ENCODE measurements at regions not wholly inside any gene's neighbourhood (a gene's known extent, or its start where the extent isn't known, plus 50 kb on each side); places are given as distances from the start of the nearest gene placed in this dataset.

DNA sequence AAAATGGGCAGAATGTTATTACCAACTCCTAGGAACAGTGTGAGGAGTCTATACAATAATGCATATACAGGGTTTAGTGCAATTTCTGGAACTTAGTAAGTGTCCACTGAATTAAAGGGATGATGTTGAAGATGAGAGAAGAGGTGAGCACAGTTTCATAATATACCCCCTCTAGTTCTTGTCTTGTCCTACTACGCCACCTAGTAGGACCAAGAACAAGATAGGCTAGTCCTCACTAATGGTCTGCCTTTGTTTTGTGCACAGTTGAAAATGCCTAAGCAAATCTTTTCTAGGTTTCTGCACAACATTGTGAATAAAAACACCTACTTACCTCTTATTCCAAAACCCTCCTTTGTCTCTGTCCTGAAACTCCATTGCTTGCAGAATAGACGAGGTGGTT is 670.2 kb downstream of the CDH8 start (continued):
- no peak for TF ChIP-seq POLR2AphosphoS5 (IDR thresholded peaks at IDR 0.05; ENCODE audit: low read depth, low read length)
- no peak for TF ChIP-seq RFX1 (IDR thresholded peaks at IDR 0.05)
- TF ChIP-seq ZNF232 (CRISPR knock-in tag; IDR thresholded peaks at IDR 0.05; ENCODE audit: borderline replicate concordance): no peak
- TF ChIP-seq ZFY (CRISPR knock-in tag; IDR thresholded peaks at IDR 0.05): no peak
- TF ChIP-seq, protein P1, sequence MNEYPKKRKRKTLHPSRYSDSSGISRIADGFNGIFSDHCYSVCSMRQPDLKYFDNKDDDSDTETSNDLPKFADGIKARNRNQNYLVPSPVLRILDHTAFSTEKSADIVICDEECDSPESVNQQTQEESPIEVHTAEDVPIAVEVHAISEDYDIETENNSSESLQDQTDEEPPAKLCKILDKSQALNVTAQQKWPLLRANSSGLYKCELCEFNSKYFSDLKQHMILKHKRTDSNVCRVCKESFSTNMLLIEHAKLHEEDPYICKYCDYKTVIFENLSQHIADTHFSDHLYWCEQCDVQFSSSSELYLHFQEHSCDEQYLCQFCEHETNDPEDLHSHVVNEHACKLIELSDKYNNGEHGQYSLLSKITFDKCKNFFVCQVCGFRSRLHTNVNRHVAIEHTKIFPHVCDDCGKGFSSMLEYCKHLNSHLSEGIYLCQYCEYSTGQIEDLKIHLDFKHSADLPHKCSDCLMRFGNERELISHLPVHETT (CRISPR knock-in tag; conservative IDR thresholded peaks at IDR 0.05): no peak
- no peak for TF ChIP-seq ZNF788 (CRISPR knock-in tag; IDR thresholded peaks at IDR 0.05; ENCODE audit: borderline replicate concordance)

DNA sequence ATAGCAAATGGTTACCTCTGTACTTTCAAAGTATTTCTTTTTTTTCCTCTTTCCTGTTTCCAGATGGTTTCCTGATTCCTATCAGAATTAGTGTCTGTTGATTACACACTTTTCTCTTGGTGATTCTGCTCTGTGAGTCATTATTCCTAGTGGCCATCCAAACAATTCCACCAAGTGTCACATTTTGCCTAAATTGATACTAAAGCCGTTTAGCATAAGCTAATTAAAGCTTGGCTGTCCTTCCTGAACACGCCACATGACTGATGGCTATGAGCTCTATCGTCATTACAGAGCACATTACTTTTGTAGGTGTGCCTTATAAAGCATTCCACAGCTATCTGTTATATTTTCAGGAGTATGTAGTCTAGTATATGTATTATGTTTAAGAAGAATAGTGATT is 671.2 kb downstream of the CDH8 start:
- Histone ChIP-seq H3K4me2 (ENCODE audit: low read depth, low read length) (no peak overlapping the region), H3K36me3 (replicated peaks in 1 of 2; ENCODE audit: control insufficient read depth in 1 of 2, insufficient read depth in 2 of 2, low read length in 2 of 2) (no peaks in the 10 kb centered on the region), H3K27ac (ENCODE audit: extremely low read length, insufficient read depth, low read length) (no peak overlapping the region), H3K79me2 (ENCODE audit: insufficient read depth, low read length) (no peaks in the 10 kb centered on the region), H2AFZ (ENCODE audit: low read length) (no peak overlapping the region), H3K9me3 (ENCODE audit: low read length) (peaks cover 10% of the 10 kb centered on the region; the same call in 1 of the 2 replicates), H3K27me3 (ENCODE audit: control insufficient read depth in 1 of 2, insufficient read depth in 2 of 2, low read length in 2 of 2) (no peaks in the 10 kb centered on the region), H3K4me3 (replicated peaks in 1 of 3; ENCODE audit: insufficient read depth in 1 of 3, low read depth in 2 of 3, low read length in 3 of 3) (no peak overlapping the region), H3K9ac (ENCODE audit: insufficient read depth, low read depth, low read length) (no peak overlapping the region), H3K4me1 (ENCODE audit: insufficient read depth, low read length) (no peaks in the 10 kb centered on the region), H4K20me1 (ENCODE audit: insufficient read depth, low read length) (no peaks in the 10 kb centered on the region)
- DNase-seq (ENCODE audit: low spot score): no peak
- ChIA-PET POLR2A (no interaction called here), CTCF (ENCODE audit: low intra/inter-chr PET ratio, low total read pairs) (no interaction called here)
- in situ Hi-C loops (cut with HindIII; ENCODE audit: extremely low pct_ligation_motif_present, low pct_unique_long_range_greater_than_20kb) (no loop called here), intact Hi-C loops (cut with micrococcal nuclease; ENCODE audit: unreplicated experiment) (no loop called here)
- BruUV-seq (replicated peaks): no TSS peak
- 2% methylated on average over 3 of the region's 3 CpGs for WGBS (ENCODE audit: low lambda C conversion rate)
- no peak for ATAC-seq
- FAIRE-seq: no peak
- TF ChIP-seq RBAK (CRISPR knock-in tag; IDR thresholded peaks at IDR 0.05): no peak
- TF ChIP-seq, protein P2, sequence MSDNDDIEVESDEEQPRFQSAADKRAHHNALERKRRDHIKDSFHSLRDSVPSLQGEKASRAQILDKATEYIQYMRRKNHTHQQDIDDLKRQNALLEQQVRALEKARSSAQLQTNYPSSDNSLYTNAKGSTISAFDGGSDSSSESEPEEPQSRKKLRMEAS (IDR thresholded peaks at IDR 0.05): no peak
- TF ChIP-seq SMAD1 (CRISPR knock-in tag; IDR thresholded peaks at IDR 0.05; ENCODE audit: borderline replicate concordance, low read depth): no peak
- no peak for TF ChIP-seq HDAC1 (CRISPR knock-in tag; IDR thresholded peaks at IDR 0.05)
- TF ChIP-seq, protein P3, sequence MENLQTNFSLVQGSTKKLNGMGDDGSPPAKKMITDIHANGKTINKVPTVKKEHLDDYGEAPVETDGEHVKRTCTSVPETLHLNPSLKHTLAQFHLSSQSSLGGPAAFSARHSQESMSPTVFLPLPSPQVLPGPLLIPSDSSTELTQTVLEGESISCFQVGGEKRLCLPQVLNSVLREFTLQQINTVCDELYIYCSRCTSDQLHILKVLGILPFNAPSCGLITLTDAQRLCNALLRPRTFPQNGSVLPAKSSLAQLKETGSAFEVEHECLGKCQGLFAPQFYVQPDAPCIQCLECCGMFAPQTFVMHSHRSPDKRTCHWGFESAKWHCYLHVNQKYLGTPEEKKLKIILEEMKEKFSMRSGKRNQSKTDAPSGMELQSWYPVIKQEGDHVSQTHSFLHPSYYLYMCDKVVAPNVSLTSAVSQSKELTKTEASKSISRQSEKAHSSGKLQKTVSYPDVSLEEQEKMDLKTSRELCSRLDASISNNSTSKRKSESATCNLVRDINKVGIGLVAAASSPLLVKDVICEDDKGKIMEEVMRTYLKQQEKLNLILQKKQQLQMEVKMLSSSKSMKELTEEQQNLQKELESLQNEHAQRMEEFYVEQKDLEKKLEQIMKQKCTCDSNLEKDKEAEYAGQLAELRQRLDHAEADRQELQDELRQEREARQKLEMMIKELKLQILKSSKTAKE (CRISPR knock-in tag; IDR thresholded peaks at IDR 0.05; ENCODE audit: borderline replicate concordance): no peak
- no peak for TF ChIP-seq PHF8 (CRISPR knock-in tag; IDR thresholded peaks at IDR 0.05)
- TF ChIP-seq, protein P4, sequence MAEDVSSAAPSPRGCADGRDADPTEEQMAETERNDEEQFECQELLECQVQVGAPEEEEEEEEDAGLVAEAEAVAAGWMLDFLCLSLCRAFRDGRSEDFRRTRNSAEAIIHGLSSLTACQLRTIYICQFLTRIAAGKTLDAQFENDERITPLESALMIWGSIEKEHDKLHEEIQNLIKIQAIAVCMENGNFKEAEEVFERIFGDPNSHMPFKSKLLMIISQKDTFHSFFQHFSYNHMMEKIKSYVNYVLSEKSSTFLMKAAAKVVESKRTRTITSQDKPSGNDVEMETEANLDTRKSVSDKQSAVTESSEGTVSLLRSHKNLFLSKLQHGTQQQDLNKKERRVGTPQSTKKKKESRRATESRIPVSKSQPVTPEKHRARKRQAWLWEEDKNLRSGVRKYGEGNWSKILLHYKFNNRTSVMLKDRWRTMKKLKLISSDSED (CRISPR knock-in tag; IDR thresholded peaks at IDR 0.05): no peak
- no peak for TF ChIP-seq ZKSCAN8 (CRISPR knock-in tag; IDR thresholded peaks at IDR 0.05; ENCODE audit: borderline replicate concordance)
- TF ChIP-seq ZSCAN29 (CRISPR knock-in tag; conservative IDR thresholded peaks at IDR 0.05): no peak
- no peak for TF ChIP-seq FOXA3 (CRISPR knock-in tag; IDR thresholded peaks at IDR 0.05)
- TF ChIP-seq FOXO1 (CRISPR knock-in tag; IDR thresholded peaks at IDR 0.05): no peak
- no peak for TF ChIP-seq ZNF530 (CRISPR knock-in tag; IDR thresholded peaks at IDR 0.05; ENCODE audit: low read depth)
- TF ChIP-seq SOX13 (IDR thresholded peaks at IDR 0.05): no peak
- TF ChIP-seq SOX13 (CRISPR knock-in tag; conservative IDR thresholded peaks at IDR 0.05 in 1 of 2, IDR thresholded peaks at IDR 0.05 in 1 of 2): no peak
- TF ChIP-seq ELF1 (CRISPR knock-in tag; IDR thresholded peaks at IDR 0.05): no peak

Data from HepG2 (cell line).